H9 (cell line): ENCODE measurements at regions not wholly inside any gene's neighbourhood (a gene's known extent, or its start where the extent isn't known, plus 50 kb on each side); places are given as distances from the start of the nearest gene placed in this dataset.
A peak's percentile ranks its signal among the peaks of the same experiment; 100 is the strongest.

Source experiments
- DNase-seq: peaks from one replicate; pipeline ENCODE4 v3.0.0-alpha.2; 2017
- H2AFZ ChIP-seq: one replicate; pipeline ENCODE4 v1.6.1; 2013; ENCODE audit warnings: mild to moderate bottlenecking, low read length, control low read depth, moderate library complexity
- H2AK5ac ChIP-seq: 2 replicates; pipeline ENCODE4 v1.6.1; 2013; ENCODE audit warnings: low read length, control low read depth, mixed read lengths; ENCODE audit not compliant: insufficient read length
- H2BK120ac ChIP-seq: one replicate; pipeline ENCODE4 v1.6.1; 2013; ENCODE audit warnings: low read depth, mild to moderate bottlenecking, low read length, control low read depth, inconsistent platforms; ENCODE audit not compliant: poor library complexity, severe bottlenecking
- H2BK12ac ChIP-seq: 2 replicates; pipeline ENCODE4 v1.6.1; 2013; ENCODE audit warnings: low read length, control low read depth, mixed read lengths, low read depth; ENCODE audit not compliant: insufficient read length
- H2BK15ac ChIP-seq: 2 replicates; pipeline ENCODE4 v1.6.1; 2013; ENCODE audit warnings: low read depth, low read length, control low read depth
- H2BK20ac ChIP-seq: one replicate; pipeline ENCODE4 v1.6.1; 2013; ENCODE audit warnings: low read depth, mild to moderate bottlenecking, low read length, control low read depth, inconsistent platforms; ENCODE audit not compliant: poor library complexity, severe bottlenecking
- H2BK5ac ChIP-seq: 2 replicates; pipeline ENCODE4 v1.6.1; 2013; ENCODE audit warnings: low read length, control low read depth, mixed read lengths; ENCODE audit not compliant: insufficient read length
- H3K14ac ChIP-seq: 2 replicates; pipeline ENCODE4 v1.6.1; 2013; ENCODE audit warnings: low read length, control low read depth; ENCODE audit not compliant: insufficient read depth
- H3K18ac ChIP-seq: 2 replicates; pipeline ENCODE4 v1.6.1; 2013; ENCODE audit warnings: low read depth, mild to moderate bottlenecking, mixed read lengths, low read length, control low read depth; ENCODE audit not compliant: insufficient read length
- H3K23ac ChIP-seq: 2 replicates; pipeline ENCODE4 v1.6.1; 2013; ENCODE audit warnings: low read length, control low read depth, mixed read lengths, low read depth; ENCODE audit not compliant: insufficient read length
- H3K23me2 ChIP-seq: 2 replicates; pipeline ENCODE4 v1.6.1; 2013; ENCODE audit warnings: low read depth, mild to moderate bottlenecking, mixed read lengths, low read length, control low read depth; ENCODE audit not compliant: insufficient read length, poor library complexity, severe bottlenecking
- H3K27ac ChIP-seq: 2 replicates; pipeline ENCODE4 v1.5.1; 2013; ENCODE audit warnings: low read length, control low read depth, mixed read lengths, low read depth; ENCODE audit not compliant: insufficient read length
- H3K27me3 ChIP-seq: 2 replicates; pipeline ENCODE4 v1.6.1; 2013; ENCODE audit warnings: low read length, control low read depth, inconsistent platforms; ENCODE audit not compliant: insufficient read depth
- H3K4ac ChIP-seq: 2 replicates; pipeline ENCODE4 v1.6.1; 2013; ENCODE audit warnings: low read depth, mild to moderate bottlenecking, control low read depth, inconsistent platforms, low read length, moderate library complexity
- H3K4me1 ChIP-seq: 2 replicates; pipeline ENCODE4 v1.6.1; 2013; ENCODE audit warnings: low read length, control low read depth, inconsistent platforms; ENCODE audit not compliant: insufficient read depth
- H3K4me2 ChIP-seq: 2 replicates; pipeline ENCODE4 v1.6.1; 2013; ENCODE audit warnings: low read length, control low read depth, mixed read lengths; ENCODE audit not compliant: insufficient read length, insufficient read depth
- H3K56ac ChIP-seq: 2 replicates; pipeline ENCODE4 v1.6.1; 2013; ENCODE audit warnings: low read depth, mild to moderate bottlenecking, mixed read lengths, low read length, control low read depth; ENCODE audit not compliant: insufficient read length
- H3K79me1 ChIP-seq: 2 replicates; pipeline ENCODE4 v1.6.1; 2013; ENCODE audit warnings: low read depth, mild to moderate bottlenecking, moderate library complexity, low read length, control low read depth, inconsistent platforms; ENCODE audit not compliant: insufficient read depth, poor library complexity, severe bottlenecking
- H3K79me2 ChIP-seq: 2 replicates; pipeline ENCODE4 v1.6.1; 2013; ENCODE audit warnings: low read length, control low read depth, inconsistent platforms; ENCODE audit not compliant: insufficient read depth
- H3K9ac ChIP-seq: 2 replicates; pipeline ENCODE4 v1.6.1; 2013; ENCODE audit warnings: low read length, control low read depth, mixed read lengths; ENCODE audit not compliant: insufficient read length; ENCODE audit errors: extremely low read depth
- H3K9me3 ChIP-seq: one replicate; pipeline ENCODE4 v1.6.1; 2013; ENCODE audit warnings: low read depth, low read length, inconsistent platforms; ENCODE audit not compliant: control insufficient read depth
- H3T11ph ChIP-seq: one replicate; pipeline ENCODE4 v1.6.1; 2013; ENCODE audit warnings: mild to moderate bottlenecking, low read length, control low read depth, inconsistent platforms
- H4K20me1 ChIP-seq: one replicate; pipeline ENCODE4 v1.6.1; 2013; ENCODE audit not compliant: control insufficient read depth, insufficient read length, insufficient read depth
- H4K5ac ChIP-seq: 2 replicates; pipeline ENCODE4 v1.6.1; 2013; ENCODE audit warnings: low read depth, mild to moderate bottlenecking, mixed read lengths, low read length, control low read depth; ENCODE audit not compliant: insufficient read length
- H4K8ac ChIP-seq: replicated peaks from 2 replicates; pipeline ENCODE4 v1.6.1; 2013; ENCODE audit warnings: low read length, control low read depth, mixed read lengths, low read depth; ENCODE audit not compliant: insufficient read length
- H4K91ac ChIP-seq: 2 replicates; pipeline ENCODE4 v1.6.1; 2013; ENCODE audit warnings: low read depth, mild to moderate bottlenecking, moderate library complexity, mixed read lengths, low read length, control low read depth; ENCODE audit not compliant: insufficient read length
- H3K27ac Mint-ChIP-seq, 3 experiments: 2 replicates in 2 of 3; 3 replicates in 1 of 3; pipeline ENCODE4 v1.8.0; 2020 to 2021; ENCODE audit warnings: mixed read lengths in 3 of 3, mild to moderate bottlenecking in 1 of 3, moderate library complexity in 1 of 3
- H3K27me3 Mint-ChIP-seq: 2 replicates; pipeline ENCODE4 v1.8.0; 2021; ENCODE audit warnings: low read depth, mild to moderate bottlenecking, moderate library complexity, mixed read lengths
- H3K36me3 Mint-ChIP-seq, 3 experiments: 2 replicates in 2 of 3; 3 replicates in 1 of 3; pipeline ENCODE4 v1.8.0; 2020 to 2021; ENCODE audit warnings: low read depth in 3 of 3, mixed read lengths in 3 of 3; ENCODE audit not compliant: insufficient read depth in 1 of 3
- H3K4me1 Mint-ChIP-seq, 2 experiments: 2 replicates each; pipeline ENCODE4 v1.8.0; 2020; ENCODE audit warnings: mixed read lengths in 2 of 2
- H3K4me3 Mint-ChIP-seq, 2 experiments: 2 replicates in 1 of 2; 3 replicates in 1 of 2; pipeline ENCODE4 v1.8.0; 2020 to 2021; ENCODE audit warnings: mild to moderate bottlenecking in 2 of 2, mixed read lengths in 2 of 2, moderate library complexity in 1 of 2
- H3K9me3 Mint-ChIP-seq, 2 experiments: 2 replicates in 1 of 2; 3 replicates in 1 of 2; pipeline ENCODE4 v1.8.0; 2020; ENCODE audit warnings: mild to moderate bottlenecking in 2 of 2, mixed read lengths in 2 of 2, moderate library complexity in 1 of 2
- WGBS: extraction: QIAGEN DNeasy Blood & Tissue Kit; methylation state at CpG from one replicate; pipeline ENCODE4 v1.1.7; 2013; ENCODE audit warnings: missing lambda C conversion rate, low lambda C conversion rate, mixed read lengths; ENCODE audit not compliant: insufficient read length; ENCODE audit errors: extremely low coverage; 5-methylcytosine and 5-hydroxymethylcytosine counted together
- TF ChIP-seq, protein P1 (sequence below): fragments of 200-600 bp; sonication (generic); conservative IDR thresholded peaks from 3 replicates; pipeline ENCODE4 v1.8.0; 2021; ENCODE audit warnings: antibody characterized with exemption, mild to moderate bottlenecking

DNA sequence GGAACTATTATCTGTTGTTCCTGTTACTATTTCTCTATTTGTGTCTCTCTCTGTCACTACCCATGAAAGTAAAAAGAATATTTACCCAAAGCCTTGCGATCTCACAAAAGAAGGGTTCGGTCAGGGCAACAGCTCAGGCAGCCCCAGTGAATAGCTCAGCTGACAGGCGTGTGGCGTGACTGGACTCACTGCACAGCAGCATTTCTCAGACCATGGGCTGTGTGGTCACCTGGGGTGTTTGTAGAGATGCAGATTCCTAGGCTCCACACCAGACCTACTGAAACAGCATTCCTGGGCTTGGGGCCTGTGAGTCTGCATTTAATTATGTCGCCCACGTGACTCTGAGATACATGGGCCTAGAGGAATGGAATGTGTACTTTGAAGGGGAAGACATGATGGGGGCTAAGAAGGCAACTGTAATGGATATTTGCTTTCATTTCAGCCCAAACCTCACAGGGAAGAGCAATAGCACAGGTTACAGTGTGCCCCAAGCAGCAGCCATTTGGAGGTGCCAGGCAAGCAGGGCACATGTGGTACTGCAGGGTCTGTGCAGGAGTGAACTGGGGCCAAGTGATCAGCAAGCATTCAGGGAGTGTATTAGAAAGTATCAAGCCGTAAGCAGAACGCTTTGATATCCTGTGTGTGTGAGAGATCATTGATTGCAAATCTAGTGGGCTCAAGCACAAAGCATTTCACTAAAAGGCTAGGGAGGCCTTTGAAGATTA is 90.4 kb upstream of the RBMS1 start:
- H3K18ac ChIP-seq: no peak overlapping the region
- H3K27me3 ChIP-seq: no peaks in the 10 kb centered on the region
- no peak overlapping the region for H3K56ac ChIP-seq
- DNase-seq: no peak
- WGBS: no CpG with 5 or more reads among the region's 8 CpGs
- H3K4me1 ChIP-seq: peaks cover 2% of the 10 kb centered on the region; the same call in 1 of the 2 replicates
- H3K4me3 Mint-ChIP-seq: no peak overlapping the region
- no peak overlapping the region for H2AK5ac ChIP-seq
- H2BK20ac ChIP-seq: no peak overlapping the region
- no peak overlapping the region for H4K5ac ChIP-seq
- H3K23me2 ChIP-seq: no peaks in the 10 kb centered on the region
- H3K4me2 ChIP-seq: no peak overlapping the region
- H2BK120ac ChIP-seq: no peak overlapping the region
- no peak overlapping the region for H3K14ac ChIP-seq
- H3T11ph ChIP-seq: no peak overlapping the region
- peaks cover 47 to 56% of the 10 kb centered on the region in 2 experiments for H3K4me1 Mint-ChIP-seq
- H2BK12ac ChIP-seq: no peak overlapping the region
- no peak overlapping the region for H3K27ac ChIP-seq
- H3K9ac ChIP-seq: no peak overlapping the region
- H3K27me3 Mint-ChIP-seq: no peaks in the 10 kb centered on the region; the same call in none of the 2 replicates
- no peak overlapping the region for H4K91ac ChIP-seq
- H3K79me2 ChIP-seq: no peaks in the 10 kb centered on the region
- no peak overlapping the region for H2AFZ ChIP-seq
- no peak overlapping the region for H2BK5ac ChIP-seq
- no peak overlapping the region for H4K8ac ChIP-seq
- no peaks in the 10 kb centered on the region for H3K79me1 ChIP-seq
- H3K27ac Mint-ChIP-seq: peak overlapping the region; percentile 22 to 93 (median 50); a peak in 2 of 7 replicates
- no peaks in the 10 kb centered on the region for H3K9me3 Mint-ChIP-seq
- no peak overlapping the region for H3K23ac ChIP-seq
- H3K36me3 Mint-ChIP-seq: no peaks in the 10 kb centered on the region; a peak in 1 of 7 replicates
- H4K20me1 ChIP-seq: no peaks in the 10 kb centered on the region
- H2BK15ac ChIP-seq: no peak overlapping the region
- TF ChIP-seq, protein P1, sequence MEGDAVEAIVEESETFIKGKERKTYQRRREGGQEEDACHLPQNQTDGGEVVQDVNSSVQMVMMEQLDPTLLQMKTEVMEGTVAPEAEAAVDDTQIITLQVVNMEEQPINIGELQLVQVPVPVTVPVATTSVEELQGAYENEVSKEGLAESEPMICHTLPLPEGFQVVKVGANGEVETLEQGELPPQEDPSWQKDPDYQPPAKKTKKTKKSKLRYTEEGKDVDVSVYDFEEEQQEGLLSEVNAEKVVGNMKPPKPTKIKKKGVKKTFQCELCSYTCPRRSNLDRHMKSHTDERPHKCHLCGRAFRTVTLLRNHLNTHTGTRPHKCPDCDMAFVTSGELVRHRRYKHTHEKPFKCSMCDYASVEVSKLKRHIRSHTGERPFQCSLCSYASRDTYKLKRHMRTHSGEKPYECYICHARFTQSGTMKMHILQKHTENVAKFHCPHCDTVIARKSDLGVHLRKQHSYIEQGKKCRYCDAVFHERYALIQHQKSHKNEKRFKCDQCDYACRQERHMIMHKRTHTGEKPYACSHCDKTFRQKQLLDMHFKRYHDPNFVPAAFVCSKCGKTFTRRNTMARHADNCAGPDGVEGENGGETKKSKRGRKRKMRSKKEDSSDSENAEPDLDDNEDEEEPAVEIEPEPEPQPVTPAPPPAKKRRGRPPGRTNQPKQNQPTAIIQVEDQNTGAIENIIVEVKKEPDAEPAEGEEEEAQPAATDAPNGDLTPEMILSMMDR: no peak
- no peaks in the 10 kb centered on the region for H3K9me3 ChIP-seq
- H3K4ac ChIP-seq: no peak overlapping the region
